Endodermal cell (in vitro differentiated cells): ENCODE measurements at regions not wholly inside any gene's neighbourhood (a gene's known extent, or its start where the extent isn't known, plus 50 kb on each side); places are given as distances from the start of the nearest gene placed in this dataset.

ENCODE experiments used
- DNase-seq: peaks from one replicate; pipeline ENCODE4 v3.0.0-alpha.2; 2017
- H3K27ac ChIP-seq: 2 replicates; pipeline ENCODE4 v1.5.1; 2013; ENCODE audit warnings: mild to moderate bottlenecking, low read depth, low read length, moderate library complexity
- H3K27me3 ChIP-seq: 2 replicates; pipeline ENCODE4 v1.6.1; 2013; ENCODE audit warnings: mild to moderate bottlenecking, low read length, moderate library complexity; ENCODE audit not compliant: insufficient read depth, control insufficient read depth, poor library complexity, severe bottlenecking
- H3K36me3 ChIP-seq: 2 replicates; pipeline ENCODE4 v1.7.0; 2013; ENCODE audit warnings: mild to moderate bottlenecking, low read length, moderate library complexity; ENCODE audit not compliant: control insufficient read depth, insufficient read depth
- H3K4me1 ChIP-seq: one replicate; pipeline ENCODE4 v1.7.0; 2013; ENCODE audit warnings: low read length; ENCODE audit not compliant: control insufficient read depth, insufficient read depth
- H3K4me3 ChIP-seq: 2 replicates; pipeline ENCODE4 v1.5.1; 2013; ENCODE audit warnings: mild to moderate bottlenecking, low read length, moderate library complexity
- H3K9ac ChIP-seq: 2 replicates; pipeline ENCODE4 v1.6.1; 2013; ENCODE audit warnings: mild to moderate bottlenecking, low read length, moderate library complexity; ENCODE audit not compliant: poor library complexity, severe bottlenecking; ENCODE audit errors: extremely low read depth
- H3K9me3 ChIP-seq: 2 replicates; pipeline ENCODE4 v1.6.1; 2013; ENCODE audit warnings: mild to moderate bottlenecking, low read length, moderate library complexity; ENCODE audit not compliant: control insufficient read depth
- H3K27ac Mint-ChIP-seq: 2 replicates; pipeline ENCODE4 v1.8.0; 2020; ENCODE audit warnings: mixed read lengths
- H3K27me3 Mint-ChIP-seq: 2 replicates; pipeline ENCODE4 v1.8.0; 2021; ENCODE audit warnings: mild to moderate bottlenecking, mixed read lengths; ENCODE audit not compliant: insufficient read depth
- H3K36me3 Mint-ChIP-seq: 2 replicates; pipeline ENCODE4 v1.8.0; 2020; ENCODE audit warnings: low read depth, mixed read lengths
- H3K4me1 Mint-ChIP-seq: 2 replicates; pipeline ENCODE4 v1.8.0; 2020; ENCODE audit warnings: mixed read lengths
- H3K4me3 Mint-ChIP-seq: 2 replicates; pipeline ENCODE4 v1.8.0; 2020; ENCODE audit warnings: mild to moderate bottlenecking, moderate library complexity, mixed read lengths
- H3K9me3 Mint-ChIP-seq: 2 replicates; pipeline ENCODE4 v1.8.0; 2020; ENCODE audit warnings: mild to moderate bottlenecking, mixed read lengths
- WGBS, 2 experiments: methylation state at CpG; one replicate each; pipeline versions ENCODE4 v1.1.5 to v1.1.7; 2013; ENCODE audit warnings: missing lambda C conversion rate in 2 of 2, mixed read lengths in 1 of 2; ENCODE audit not compliant: insufficient coverage in 1 of 2, insufficient read length in 1 of 2; 5-methylcytosine and 5-hydroxymethylcytosine counted together
- TF ChIP-seq, protein P1 (sequence below): fragments of 200-600 bp; sonication (generic); conservative IDR thresholded peaks from 2 replicates; pipeline ENCODE4 v1.5.0; 2021; ENCODE audit warnings: antibody characterized with exemption, mild to moderate bottlenecking

- Histone ChIP-seq H3K9ac (no peak overlapping the region), H3K27me3 (no peaks in the 10 kb centered on the region), H3K36me3 (no peaks in the 10 kb centered on the region), H3K27ac (no peak overlapping the region), H3K9me3 (no peaks in the 10 kb centered on the region), H3K4me3 (no peak overlapping the region), H3K4me1 (no peaks in the 10 kb centered on the region)
- 92 to 100% methylated on average over 2 to 4 of the region's 4 CpGs for WGBS, 2 experiments
- no peak overlapping the region for H3K4me3 Mint-ChIP-seq
- no peak overlapping the region for H3K27ac Mint-ChIP-seq
- peaks cover 9% of the 10 kb centered on the region for H3K9me3 Mint-ChIP-seq
- H3K27me3 Mint-ChIP-seq: no peaks in the 10 kb centered on the region
- peaks cover 5% of the 10 kb centered on the region for H3K4me1 Mint-ChIP-seq
- no peaks in the 10 kb centered on the region for H3K36me3 Mint-ChIP-seq
- TF ChIP-seq, protein P1, sequence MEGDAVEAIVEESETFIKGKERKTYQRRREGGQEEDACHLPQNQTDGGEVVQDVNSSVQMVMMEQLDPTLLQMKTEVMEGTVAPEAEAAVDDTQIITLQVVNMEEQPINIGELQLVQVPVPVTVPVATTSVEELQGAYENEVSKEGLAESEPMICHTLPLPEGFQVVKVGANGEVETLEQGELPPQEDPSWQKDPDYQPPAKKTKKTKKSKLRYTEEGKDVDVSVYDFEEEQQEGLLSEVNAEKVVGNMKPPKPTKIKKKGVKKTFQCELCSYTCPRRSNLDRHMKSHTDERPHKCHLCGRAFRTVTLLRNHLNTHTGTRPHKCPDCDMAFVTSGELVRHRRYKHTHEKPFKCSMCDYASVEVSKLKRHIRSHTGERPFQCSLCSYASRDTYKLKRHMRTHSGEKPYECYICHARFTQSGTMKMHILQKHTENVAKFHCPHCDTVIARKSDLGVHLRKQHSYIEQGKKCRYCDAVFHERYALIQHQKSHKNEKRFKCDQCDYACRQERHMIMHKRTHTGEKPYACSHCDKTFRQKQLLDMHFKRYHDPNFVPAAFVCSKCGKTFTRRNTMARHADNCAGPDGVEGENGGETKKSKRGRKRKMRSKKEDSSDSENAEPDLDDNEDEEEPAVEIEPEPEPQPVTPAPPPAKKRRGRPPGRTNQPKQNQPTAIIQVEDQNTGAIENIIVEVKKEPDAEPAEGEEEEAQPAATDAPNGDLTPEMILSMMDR: no peak
- DNase-seq: no peak
Measured at GRCh38 chr15:35717721-35718120, 171.8 kb upstream of the DPH6 start.

GRCh38 chr15:35720019-35720418 is 174.1 kb upstream of the DPH6 start:
- Mint-ChIP-seq H3K27ac (no peak overlapping the region), H3K36me3 (no peaks in the 10 kb centered on the region), H3K4me3 (no peak overlapping the region), H3K4me1 (peaks cover 5% of the 10 kb centered on the region), H3K27me3 (no peaks in the 10 kb centered on the region), H3K9me3 (peaks cover 6% of the 10 kb centered on the region)
- DNase-seq: no peak
- no peaks in the 10 kb centered on the region for H3K36me3 ChIP-seq
- no peaks in the 10 kb centered on the region for H3K9me3 ChIP-seq
- no peak overlapping the region for H3K27ac ChIP-seq
- TF ChIP-seq, protein P1: no peak
- no peak overlapping the region for H3K9ac ChIP-seq
- H3K27me3 ChIP-seq: no peaks in the 10 kb centered on the region
- H3K4me3 ChIP-seq: no peak overlapping the region
- WGBS, 2 experiments: 85 to 100% methylated on average over 2 of the region's 2 CpGs
- H3K4me1 ChIP-seq: no peaks in the 10 kb centered on the region

GRCh38 chr15:35720984-35721383 is 175.0 kb upstream of the DPH6 start:
- Mint-ChIP-seq H3K27me3 (no peaks in the 10 kb centered on the region), H3K27ac (no peak overlapping the region), H3K4me3 (no peak overlapping the region), H3K4me1 (peaks cover 5% of the 10 kb centered on the region), H3K36me3 (no peaks in the 10 kb centered on the region), H3K9me3 (no peaks in the 10 kb centered on the region)
- WGBS, 2 experiments: 90 to 100% methylated on average over 2 of the region's 2 CpGs
- Histone ChIP-seq H3K9me3 (no peaks in the 10 kb centered on the region), H3K4me3 (no peak overlapping the region), H3K4me1 (no peaks in the 10 kb centered on the region), H3K9ac (no peak overlapping the region), H3K36me3 (no peaks in the 10 kb centered on the region), H3K27me3 (no peaks in the 10 kb centered on the region), H3K27ac (no peak overlapping the region)
- no peak for DNase-seq
- TF ChIP-seq, protein P1: no peak
